AG09319 (cell line): ENCODE measurements at regions not wholly inside any gene's neighbourhood (a gene's known extent, or its start where the extent isn't known, plus 50 kb on each side); places are given as distances from the start of the nearest gene placed in this dataset.

Source experiments
- DNase-seq: peaks from one replicate; pipeline ENCODE4 v3.0.0-alpha.2; 2010; ENCODE audit warnings: low read depth; ENCODE audit errors: extremely low read depth
- TF ChIP-seq, protein P1 (sequence below): IDR thresholded peaks from 2 replicates; pipeline ENCODE4 v1.5.1; 2011; ENCODE audit warnings: low read depth, mild to moderate bottlenecking, inconsistent platforms, low read length, moderate library complexity

DNA sequence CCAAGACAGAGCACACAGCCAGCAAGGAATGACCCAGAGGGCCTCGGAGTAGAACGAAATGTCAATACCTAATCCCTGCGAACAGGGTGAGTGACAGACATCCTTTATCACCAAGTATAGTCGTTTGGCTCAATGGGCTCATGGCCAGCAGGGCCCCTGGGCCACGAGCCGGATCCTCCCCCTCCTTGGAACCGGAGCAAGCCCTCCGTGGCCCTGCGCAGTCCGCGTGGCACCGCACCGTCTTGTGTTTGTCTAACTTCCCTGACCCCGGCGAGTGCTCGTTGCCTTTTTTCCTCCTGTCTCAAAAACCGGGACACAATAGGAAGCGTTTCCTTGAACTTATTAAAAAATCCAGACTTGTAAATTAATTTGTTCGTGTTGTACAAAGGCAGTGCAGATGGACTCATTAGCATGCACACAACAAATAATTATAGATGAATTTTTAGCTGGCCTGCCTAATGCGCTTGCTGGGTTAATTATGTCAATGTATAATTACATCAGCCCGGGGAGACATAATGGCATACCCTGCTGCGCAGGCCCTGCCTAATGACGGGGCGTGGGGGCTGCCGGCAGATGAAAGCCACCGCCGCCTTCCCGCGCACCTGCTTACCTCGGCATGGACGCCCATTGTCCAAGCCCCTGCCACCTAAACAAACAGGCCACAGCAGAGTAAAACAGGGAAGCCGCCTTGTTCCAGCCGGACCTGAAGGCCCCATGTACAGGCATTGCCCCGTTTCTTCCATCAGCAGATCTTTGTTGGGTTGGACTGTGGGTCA is 81.6 kb downstream of the PHETA1 start:
- TF ChIP-seq, protein P1, sequence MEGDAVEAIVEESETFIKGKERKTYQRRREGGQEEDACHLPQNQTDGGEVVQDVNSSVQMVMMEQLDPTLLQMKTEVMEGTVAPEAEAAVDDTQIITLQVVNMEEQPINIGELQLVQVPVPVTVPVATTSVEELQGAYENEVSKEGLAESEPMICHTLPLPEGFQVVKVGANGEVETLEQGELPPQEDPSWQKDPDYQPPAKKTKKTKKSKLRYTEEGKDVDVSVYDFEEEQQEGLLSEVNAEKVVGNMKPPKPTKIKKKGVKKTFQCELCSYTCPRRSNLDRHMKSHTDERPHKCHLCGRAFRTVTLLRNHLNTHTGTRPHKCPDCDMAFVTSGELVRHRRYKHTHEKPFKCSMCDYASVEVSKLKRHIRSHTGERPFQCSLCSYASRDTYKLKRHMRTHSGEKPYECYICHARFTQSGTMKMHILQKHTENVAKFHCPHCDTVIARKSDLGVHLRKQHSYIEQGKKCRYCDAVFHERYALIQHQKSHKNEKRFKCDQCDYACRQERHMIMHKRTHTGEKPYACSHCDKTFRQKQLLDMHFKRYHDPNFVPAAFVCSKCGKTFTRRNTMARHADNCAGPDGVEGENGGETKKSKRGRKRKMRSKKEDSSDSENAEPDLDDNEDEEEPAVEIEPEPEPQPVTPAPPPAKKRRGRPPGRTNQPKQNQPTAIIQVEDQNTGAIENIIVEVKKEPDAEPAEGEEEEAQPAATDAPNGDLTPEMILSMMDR = no peak
- no peak for DNase-seq

DNA sequence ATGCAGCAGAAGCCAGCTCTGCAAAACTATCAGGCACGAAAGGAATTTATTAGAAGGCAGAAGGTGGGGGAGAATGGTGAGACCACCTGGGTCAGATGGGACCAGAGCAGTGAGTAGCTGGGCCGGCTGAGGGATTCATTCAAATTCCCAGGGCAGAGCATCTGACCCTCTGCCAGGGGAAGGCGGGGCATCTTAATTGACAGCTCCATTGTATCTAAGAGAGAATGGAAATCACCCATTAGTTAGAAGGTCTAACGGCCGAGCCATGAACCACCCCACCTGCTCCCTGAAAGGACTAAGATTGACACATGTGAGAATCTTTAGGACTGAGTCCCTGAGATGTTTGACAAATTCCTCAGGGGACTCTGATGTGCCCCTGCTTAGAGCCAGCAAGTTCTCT is 83.7 kb downstream of the PHETA1 start:
- no peak for DNase-seq
- TF ChIP-seq, protein P1 = no peak

DNA sequence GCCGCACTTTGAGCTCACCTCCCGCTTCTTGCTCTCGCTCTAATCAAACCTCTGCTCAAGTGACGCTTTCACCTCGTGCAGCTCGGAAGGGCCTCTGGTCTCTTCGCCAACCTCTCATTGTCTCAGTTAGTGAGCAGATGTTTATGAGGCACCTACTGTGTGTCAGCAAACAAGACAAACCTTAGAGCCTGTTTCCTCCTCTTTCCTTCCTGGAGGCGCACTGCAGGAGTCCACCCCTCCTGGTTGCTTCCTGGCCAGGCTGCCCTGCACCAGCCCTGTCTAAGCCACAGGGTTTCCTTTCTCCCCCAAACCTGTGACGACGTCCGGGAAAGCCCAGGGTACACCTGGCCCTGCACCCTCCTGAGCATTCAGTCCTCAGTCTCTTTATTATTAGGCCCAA is 84.2 kb downstream of the PHETA1 start:
- TF ChIP-seq, protein P1 = no peak
- no peak for DNase-seq

DNA sequence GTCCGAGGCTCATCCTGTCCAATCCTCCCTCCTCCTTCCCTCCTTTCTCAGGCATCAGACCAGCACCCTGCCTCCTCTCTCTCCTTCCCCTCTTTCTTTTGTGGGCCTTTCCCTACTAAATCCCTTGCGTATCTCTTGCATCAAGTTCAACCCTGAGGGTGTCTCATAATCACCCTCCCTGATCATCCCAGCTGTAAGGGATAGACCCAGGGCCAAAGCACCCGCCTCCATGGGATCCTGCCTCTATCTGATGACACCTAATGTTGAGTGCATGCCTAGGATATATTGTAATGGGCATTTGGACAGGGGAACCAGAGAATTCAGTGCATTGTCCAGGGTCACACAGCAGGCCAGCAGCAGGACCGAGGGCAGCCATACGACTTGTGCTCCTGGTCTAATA is 84.9 kb downstream of the PHETA1 start:
- TF ChIP-seq, protein P1 = no peak
- DNase-seq = no peak

DNA sequence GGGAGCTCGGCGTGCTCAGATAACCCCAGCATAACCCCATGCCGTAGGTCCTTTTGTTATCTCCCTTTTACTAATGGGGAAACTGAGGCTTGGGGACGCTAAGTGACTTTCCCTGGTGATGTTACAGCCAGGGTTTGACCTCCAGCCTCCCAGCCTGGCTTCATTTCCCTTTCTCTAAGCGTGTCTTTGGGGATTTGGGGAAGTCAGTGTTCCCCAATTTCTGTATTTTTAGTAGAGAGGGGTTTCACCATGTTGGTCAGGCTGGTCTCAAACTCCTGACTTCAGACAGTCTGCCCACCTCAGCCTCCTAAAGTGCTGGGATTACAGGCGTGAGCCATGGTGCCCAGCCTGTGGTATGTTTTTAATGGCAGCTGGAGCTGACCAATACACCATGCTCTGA is 85.4 kb downstream of the PHETA1 start:
- TF ChIP-seq, protein P1 = no peak

DNA sequence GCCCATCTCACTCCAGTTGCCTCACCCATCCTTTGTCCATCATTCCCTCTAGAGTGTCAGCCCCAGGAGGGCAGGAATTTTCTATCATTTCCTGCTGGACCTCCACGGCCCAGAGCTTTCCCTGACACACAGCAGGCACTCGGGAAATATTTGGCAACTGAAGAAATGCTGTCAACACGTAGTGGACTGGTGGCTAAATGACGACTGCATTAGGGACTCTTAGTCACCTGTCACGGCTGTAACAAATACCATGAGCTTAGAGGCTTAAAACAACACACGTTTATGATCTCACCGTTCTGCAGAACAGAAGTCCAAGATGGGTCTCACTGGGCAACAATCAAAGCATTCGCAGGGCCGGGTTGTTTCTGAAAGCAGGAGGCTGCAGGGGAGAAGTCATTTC is 91.3 kb downstream of the PHETA1 start:
- TF ChIP-seq, protein P1 = no peak
- DNase-seq = no peak

More for the DNA sequence above, 85.4 kb downstream of the PHETA1 start:
- no peak for DNase-seq

DNA sequence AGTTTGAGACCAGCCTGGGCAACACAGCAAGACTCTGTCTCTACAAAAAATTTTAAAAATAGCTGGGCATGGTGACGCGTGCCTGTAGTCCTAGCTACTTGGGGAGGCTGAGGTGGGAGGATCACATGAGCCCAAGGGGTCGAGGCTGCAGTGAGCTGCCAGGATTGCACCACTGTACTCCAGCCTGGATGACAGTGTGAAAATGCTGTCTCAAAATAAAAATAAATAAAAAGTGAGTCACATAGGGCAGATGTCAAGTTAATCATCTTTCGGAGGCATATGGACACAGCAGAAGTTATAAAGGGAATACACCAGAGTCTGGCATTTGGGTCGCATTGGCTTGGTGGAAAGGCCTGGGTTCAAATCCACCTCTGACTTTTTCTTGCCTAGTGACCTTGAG is 92.7 kb downstream of the PHETA1 start:
- TF ChIP-seq, protein P1 = no peak
- no peak for DNase-seq
